GM12878 (cell line): ENCODE measurements at regions not wholly inside any gene's neighbourhood (a gene's known extent, or its start where the extent isn't known, plus 50 kb on each side); places are given as distances from the start of the nearest gene placed in this dataset.

Experiments
- ATAC-seq: fragments of 200-7000 bp; cut with Tn5 transposase; 3 replicates; pipeline ENCODE4 v1.9.1; 2020; ENCODE audit warnings: mild to moderate bottlenecking, moderate library complexity
- BruUV-seq: library from RNA; stranded (reverse); fragments of 400-500 nt; replicated peaks from 2 replicates; lab custom pipeline; 2021; lab: Mats Ljungman, UMichigan
- CTCF ChIA-PET: fragments of 300-600 bp; sonication (Branson Sonifier 250); formaldehyde crosslinking; extraction: SDS; loops from one replicate; lab custom pipeline; 2021; ENCODE audit warnings: inconsistent platforms; lab: Yijun Ruan, JAX
- POLR2A ChIA-PET: fragments of 350-600 bp; formaldehyde crosslinking; extraction: SDS; loops from one replicate; lab custom pipeline; 2021; ENCODE audit warnings: inconsistent platforms; lab: Charles Lee
- RAD21 ChIA-PET: fragments of 300-600 bp; sonication (Branson Sonifier 250); formaldehyde crosslinking; loops from one replicate; lab custom pipeline; 2023; ENCODE audit warnings: antibody characterized with exemption; ENCODE audit not compliant: unreplicated experiment; lab: Charles Lee
- SMC1A ChIA-PET: fragments of 300-600 bp; sonication (Branson Sonifier 250); formaldehyde crosslinking; loops from one replicate; lab custom pipeline; 2023; ENCODE audit not compliant: unreplicated experiment, uncharacterized antibody; lab: Charles Lee
- DNase-seq: peaks from one replicate; pipeline ENCODE4 v3.0.0-alpha.2; 2011; ENCODE audit warnings: low read depth, low spot score
- FAIRE-seq: peaks from 3 replicates; lab custom pipeline; 2011; peaks lifted over from hg19 to GRCh38; lab: Jason Lieb, UNC
- H2AFZ ChIP-seq: 2 replicates; pipeline ENCODE4 v1.6.0; 2011; ENCODE audit warnings: low read depth, low read length, control low read depth; ENCODE audit not compliant: control insufficient read depth
- H3K27ac ChIP-seq: 2 replicates; pipeline ENCODE4 v1.5.1; 2011; ENCODE audit warnings: control low read depth; ENCODE audit not compliant: control insufficient read depth, insufficient read depth
- H3K27me3 ChIP-seq, 2 experiments: replicated peaks in 1 of 2; 2 replicates each; pipeline versions ENCODE4 v1.6.0 to v1.6.1; 2011; ENCODE audit warnings: low read length in 1 of 2; ENCODE audit not compliant: control insufficient read depth in 2 of 2, insufficient read depth in 2 of 2
- H3K36me3 ChIP-seq, 2 experiments: 2 replicates each; pipeline ENCODE4 v1.5.1; 2011; ENCODE audit warnings: low read length in 1 of 2; ENCODE audit not compliant: control insufficient read depth in 2 of 2, insufficient read depth in 2 of 2
- H3K4me1 ChIP-seq: 2 replicates; pipeline ENCODE4 v1.6.1; 2011; ENCODE audit warnings: mild to moderate bottlenecking, low read length, moderate library complexity, mixed read lengths; ENCODE audit not compliant: control insufficient read depth, insufficient read depth
- H3K4me2 ChIP-seq: 2 replicates; pipeline ENCODE4 v1.6.0; 2011; ENCODE audit warnings: control low read depth; ENCODE audit not compliant: control insufficient read depth, insufficient read depth
- H3K4me3 ChIP-seq: fragments of 200-600 bp; sonication (generic); 2 replicates; pipeline ENCODE4 v1.5.1; 2016
- H3K79me2 ChIP-seq: 2 replicates; pipeline ENCODE4 v1.6.0; 2011; ENCODE audit warnings: low read length; ENCODE audit not compliant: control insufficient read depth, insufficient read depth
- H3K9ac ChIP-seq: 2 replicates; pipeline ENCODE4 v1.8.0; 2011; ENCODE audit warnings: low read length, control low read depth, mixed read lengths; ENCODE audit not compliant: control insufficient read depth, insufficient read depth
- H3K9me3 ChIP-seq: replicated peaks from 3 replicates; pipeline ENCODE4 v1.5.1; 2011; ENCODE audit warnings: mild to moderate bottlenecking, low read length; ENCODE audit not compliant: control insufficient read depth, insufficient read depth
- H4K20me1 ChIP-seq: 2 replicates; pipeline ENCODE4 v1.6.0; 2011; ENCODE audit not compliant: control insufficient read depth, insufficient read depth
- CHD1 ChIP-seq: IDR thresholded peaks from 2 replicates; pipeline ENCODE4 v1.6.1; 2012; ENCODE audit warnings: low read depth, low read length, improper control_type of control experiment
- HDAC2 ChIP-seq: fragments of 200-600 bp; sonication (generic); IDR thresholded peaks from 2 replicates; pipeline ENCODE4 v1.6.1; 2017
- IKZF2 ChIP-seq, 2 experiments: fragments of 450-650 bp; IDR thresholded peaks; 2 replicates each; pipeline ENCODE4 v1.6.1; 2017; ENCODE audit warnings: mild to moderate bottlenecking in 2 of 2, moderate library complexity in 2 of 2
- RAD21 ChIP-seq: IDR thresholded peaks from 2 replicates; pipeline ENCODE4 v1.6.1; 2011; ENCODE audit warnings: mild to moderate bottlenecking, low read depth, low read length, moderate library complexity; ENCODE audit not compliant: insufficient read depth
- WGBS: methylation state at CpG from one replicate; pipeline ENCODE4 v1.1.6; 2016; ENCODE audit warnings: low lambda C conversion rate; ENCODE audit not compliant: insufficient replicate concordance, insufficient coverage; ENCODE audit errors: missing lambda C conversion rate; 5-methylcytosine and 5-hydroxymethylcytosine counted together
- in situ Hi-C: fragments of 300-500 bp; cut with MboI; formaldehyde crosslinking; loops from 9 replicates; pipeline ENCODE4 v1.14.3; 2018; ENCODE audit warnings: mixed read lengths
- intact Hi-C: fragments of 100-400 bp; cut with micrococcal nuclease; formaldehyde crosslinking; loops from one replicate; pipeline ENCODE4 v1.14.2; 2022; ENCODE audit not compliant: unreplicated experiment
- TF ChIP-seq, protein P1 (sequence below): fragments of 450-650 bp; IDR thresholded peaks from 2 replicates; pipeline ENCODE4 v1.6.1; 2017; ENCODE audit warnings: mild to moderate bottlenecking, moderate library complexity
- TF ChIP-seq, protein P2 (sequence below): fragments of 450-650 bp; formaldehyde crosslinking; IDR thresholded peaks from 2 replicates; pipeline ENCODE4 v1.5.0; 2022; ENCODE audit warnings: mild to moderate bottlenecking, missing genetic modification characterization
- TF ChIP-seq, protein P3 (sequence below): fragments of 450-650 bp; IDR thresholded peaks from 2 replicates; pipeline ENCODE4 v1.6.1; 2017; ENCODE audit warnings: mild to moderate bottlenecking, low read depth, inconsistent platforms; ENCODE audit not compliant: poor library complexity, severe bottlenecking

DNA sequence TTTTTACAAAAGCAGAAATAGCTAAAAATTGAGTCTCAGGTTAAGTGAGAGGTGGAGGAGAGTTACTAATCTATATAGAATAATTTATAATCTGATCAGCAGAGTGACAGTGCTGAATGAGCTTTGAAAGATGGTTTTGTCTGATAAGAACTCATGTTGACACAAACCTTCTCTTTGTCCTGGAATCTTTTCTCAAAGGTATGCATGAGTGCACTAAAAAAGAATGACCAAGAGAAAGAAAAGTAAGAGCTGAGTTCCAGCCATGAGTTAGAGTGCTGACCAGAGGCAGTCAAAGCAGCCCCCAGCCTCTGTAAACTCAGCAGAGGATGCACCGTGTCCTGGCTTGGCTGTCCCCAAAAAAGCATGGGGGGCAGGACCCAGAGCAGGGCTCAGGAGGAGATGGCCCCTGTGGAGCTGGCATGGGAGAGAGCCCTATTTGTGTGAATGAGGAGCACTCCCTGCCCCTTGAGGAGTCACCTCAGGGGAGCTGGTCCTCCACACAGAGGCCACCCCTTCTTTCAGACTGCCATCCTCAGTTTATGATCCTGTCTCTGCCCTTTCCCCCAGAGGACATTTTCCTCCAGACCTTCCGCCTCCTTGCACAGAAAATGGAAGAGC, 129.8 kb downstream of the SEC23A start:
- CTCF ChIA-PET = no interaction called here
- Histone ChIP-seq H3K79me2 (no peaks in the 10 kb centered on the region), H3K4me1 (no peaks in the 10 kb centered on the region), H4K20me1 (no peaks in the 10 kb centered on the region), H3K4me3 (no peak overlapping the region), H3K9ac (no peak overlapping the region), H3K27ac (no peak overlapping the region), H3K27me3 (no peaks in the 10 kb centered on the region; a peak in 1 of 4 replicates), H2AFZ (no peak overlapping the region), H3K36me3 (no peaks in the 10 kb centered on the region), H3K4me2 (no peak overlapping the region), H3K9me3 (no peaks in the 10 kb centered on the region)
- in situ Hi-C loops = no loop called here
- BruUV-seq = no TSS peak
- POLR2A ChIA-PET = no interaction called here
- no peak for ATAC-seq
- DNase-seq = no peak
- TF ChIP-seq, protein P1, sequence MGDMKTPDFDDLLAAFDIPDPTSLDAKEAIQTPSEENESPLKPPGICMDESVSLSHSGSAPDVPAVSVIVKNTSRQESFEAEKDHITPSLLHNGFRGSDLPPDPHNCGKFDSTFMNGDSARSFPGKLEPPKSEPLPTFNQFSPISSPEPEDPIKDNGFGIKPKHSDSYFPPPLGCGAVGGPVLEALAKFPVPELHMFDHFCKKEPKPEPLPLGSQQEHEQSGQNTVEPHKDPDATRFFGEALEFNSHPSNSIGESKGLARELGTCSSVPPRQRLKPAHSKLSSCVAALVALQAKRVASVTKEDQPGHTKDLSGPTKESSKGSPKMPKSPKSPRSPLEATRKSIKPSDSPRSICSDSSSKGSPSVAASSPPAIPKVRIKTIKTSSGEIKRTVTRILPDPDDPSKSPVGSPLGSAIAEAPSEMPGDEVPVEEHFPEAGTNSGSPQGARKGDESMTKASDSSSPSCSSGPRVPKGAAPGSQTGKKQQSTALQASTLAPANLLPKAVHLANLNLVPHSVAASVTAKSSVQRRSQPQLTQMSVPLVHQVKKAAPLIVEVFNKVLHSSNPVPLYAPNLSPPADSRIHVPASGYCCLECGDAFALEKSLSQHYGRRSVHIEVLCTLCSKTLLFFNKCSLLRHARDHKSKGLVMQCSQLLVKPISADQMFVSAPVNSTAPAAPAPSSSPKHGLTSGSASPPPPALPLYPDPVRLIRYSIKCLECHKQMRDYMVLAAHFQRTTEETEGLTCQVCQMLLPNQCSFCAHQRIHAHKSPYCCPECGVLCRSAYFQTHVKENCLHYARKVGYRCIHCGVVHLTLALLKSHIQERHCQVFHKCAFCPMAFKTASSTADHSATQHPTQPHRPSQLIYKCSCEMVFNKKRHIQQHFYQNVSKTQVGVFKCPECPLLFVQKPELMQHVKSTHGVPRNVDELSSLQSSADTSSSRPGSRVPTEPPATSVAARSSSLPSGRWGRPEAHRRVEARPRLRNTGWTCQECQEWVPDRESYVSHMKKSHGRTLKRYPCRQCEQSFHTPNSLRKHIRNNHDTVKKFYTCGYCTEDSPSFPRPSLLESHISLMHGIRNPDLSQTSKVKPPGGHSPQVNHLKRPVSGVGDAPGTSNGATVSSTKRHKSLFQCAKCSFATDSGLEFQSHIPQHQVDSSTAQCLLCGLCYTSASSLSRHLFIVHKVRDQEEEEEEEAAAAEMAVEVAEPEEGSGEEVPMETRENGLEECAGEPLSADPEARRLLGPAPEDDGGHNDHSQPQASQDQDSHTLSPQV = no peak
- no peak for TF ChIP-seq CHD1
- no peak for TF ChIP-seq IKZF2 (IDR thresholded peaks at IDR 0.05)
- no peak for TF ChIP-seq RAD21
- TF ChIP-seq HDAC2 = no peak
- TF ChIP-seq, protein P2, sequence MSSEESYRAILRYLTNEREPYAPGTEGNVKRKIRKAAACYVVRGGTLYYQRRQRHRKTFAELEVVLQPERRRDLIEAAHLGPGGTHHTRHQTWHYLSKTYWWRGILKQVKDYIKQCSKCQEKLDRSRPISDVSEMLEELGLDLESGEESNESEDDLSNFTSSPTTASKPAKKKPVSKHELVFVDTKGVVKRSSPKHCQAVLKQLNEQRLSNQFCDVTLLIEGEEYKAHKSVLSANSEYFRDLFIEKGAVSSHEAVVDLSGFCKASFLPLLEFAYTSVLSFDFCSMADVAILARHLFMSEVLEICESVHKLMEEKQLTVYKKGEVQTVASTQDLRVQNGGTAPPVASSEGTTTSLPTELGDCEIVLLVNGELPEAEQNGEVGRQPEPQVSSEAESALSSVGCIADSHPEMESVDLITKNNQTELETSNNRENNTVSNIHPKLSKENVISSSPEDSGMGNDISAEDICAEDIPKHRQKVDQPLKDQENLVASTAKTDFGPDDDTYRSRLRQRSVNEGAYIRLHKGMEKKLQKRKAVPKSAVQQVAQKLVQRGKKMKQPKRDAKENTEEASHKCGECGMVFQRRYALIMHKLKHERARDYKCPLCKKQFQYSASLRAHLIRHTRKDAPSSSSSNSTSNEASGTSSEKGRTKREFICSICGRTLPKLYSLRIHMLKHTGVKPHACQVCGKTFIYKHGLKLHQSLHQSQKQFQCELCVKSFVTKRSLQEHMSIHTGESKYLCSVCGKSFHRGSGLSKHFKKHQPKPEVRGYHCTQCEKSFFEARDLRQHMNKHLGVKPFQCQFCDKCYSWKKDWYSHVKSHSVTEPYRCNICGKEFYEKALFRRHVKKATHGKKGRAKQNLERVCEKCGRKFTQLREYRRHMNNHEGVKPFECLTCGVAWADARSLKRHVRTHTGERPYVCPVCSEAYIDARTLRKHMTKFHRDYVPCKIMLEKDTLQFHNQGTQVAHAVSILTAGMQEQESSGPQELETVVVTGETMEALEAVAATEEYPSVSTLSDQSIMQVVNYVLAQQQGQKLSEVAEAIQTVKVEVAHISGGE (CRISPR knock-in tag) = no peak
- TF ChIP-seq, protein P3, sequence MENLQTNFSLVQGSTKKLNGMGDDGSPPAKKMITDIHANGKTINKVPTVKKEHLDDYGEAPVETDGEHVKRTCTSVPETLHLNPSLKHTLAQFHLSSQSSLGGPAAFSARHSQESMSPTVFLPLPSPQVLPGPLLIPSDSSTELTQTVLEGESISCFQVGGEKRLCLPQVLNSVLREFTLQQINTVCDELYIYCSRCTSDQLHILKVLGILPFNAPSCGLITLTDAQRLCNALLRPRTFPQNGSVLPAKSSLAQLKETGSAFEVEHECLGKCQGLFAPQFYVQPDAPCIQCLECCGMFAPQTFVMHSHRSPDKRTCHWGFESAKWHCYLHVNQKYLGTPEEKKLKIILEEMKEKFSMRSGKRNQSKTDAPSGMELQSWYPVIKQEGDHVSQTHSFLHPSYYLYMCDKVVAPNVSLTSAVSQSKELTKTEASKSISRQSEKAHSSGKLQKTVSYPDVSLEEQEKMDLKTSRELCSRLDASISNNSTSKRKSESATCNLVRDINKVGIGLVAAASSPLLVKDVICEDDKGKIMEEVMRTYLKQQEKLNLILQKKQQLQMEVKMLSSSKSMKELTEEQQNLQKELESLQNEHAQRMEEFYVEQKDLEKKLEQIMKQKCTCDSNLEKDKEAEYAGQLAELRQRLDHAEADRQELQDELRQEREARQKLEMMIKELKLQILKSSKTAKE = no peak
- no peak for FAIRE-seq
- intact Hi-C loops = no loop called here
- WGBS = 37% methylated on average over 2 of the region's 2 CpGs
- SMC1A ChIA-PET = interaction anchor here (0.6 kb wide), 1 partner anchor 1824 kb away, joined by 3 read pairs; no protein-coding TSS in a partner anchor
- RAD21 ChIA-PET = no interaction called here
